RPMI8226 (cell line): ENCODE measurements at regions not wholly inside any gene's neighbourhood (a gene's known extent, or its start where the extent isn't known, plus 50 kb on each side); places are given as distances from the start of the nearest gene placed in this dataset.
A peak's percentile ranks its signal among the peaks of the same experiment; 100 is the strongest.

ENCODE experiments used
- DNase-seq: peaks from one replicate; pipeline ENCODE4 v3.0.0-alpha.2; 2015

- no peak for DNase-seq
These were observed 275.7 kb upstream of the FN1 start for GRCh38 chr2:215711471-215712034.

GRCh38 chr2:215707608-215708007 lies 271.7 kb upstream of the FN1 start:
- no peak for DNase-seq

- no peak for DNase-seq
These were observed 270.0 kb upstream of the FN1 start for GRCh38 chr2:215705771-215706361.

GRCh38 chr2:215705281-215705680 lies 269.4 kb upstream of the FN1 start:
- no peak for DNase-seq

- no peak for DNase-seq
These were observed 266.4 kb upstream of the FN1 start for GRCh38 chr2:215702116-215702902.

- DNase-seq, result no peak
These were observed 264.1 kb upstream of the FN1 start for GRCh38 chr2:215699700-215700538.

GRCh38 chr2:215699018-215699417 lies 263.1 kb upstream of the FN1 start:
- DNase-seq, result no peak

GRCh38 chr2:215698566-215698965 lies 262.7 kb upstream of the FN1 start:
- no peak for DNase-seq

GRCh38 chr2:215697496-215697895 lies 261.6 kb upstream of the FN1 start:
- DNase-seq, result no peak

GRCh38 chr2:215697003-215697402 lies 261.1 kb upstream of the FN1 start:
- peak; percentile 10 for DNase-seq

GRCh38 chr2:215695861-215696260 lies 260.0 kb upstream of the FN1 start:
- no peak for DNase-seq

- no peak for DNase-seq
These were observed 258.2 kb upstream of the FN1 start for GRCh38 chr2:215693999-215694580.

GRCh38 chr2:215693193-215693998 lies 257.5 kb upstream of the FN1 start:
- no peak for DNase-seq

- DNase-seq, result no peak
These were observed 256.7 kb upstream of the FN1 start for GRCh38 chr2:215692387-215693079.

GRCh38 chr2:215691346-215691745 lies 255.5 kb upstream of the FN1 start:
- no peak for DNase-seq

GRCh38 chr2:215687149-215688031 lies 251.5 kb upstream of the FN1 start:
- no peak for DNase-seq

GRCh38 chr2:215685238-215685990 lies 249.5 kb upstream of the FN1 start:
- no peak for DNase-seq

GRCh38 chr2:215684448-215685237 lies 248.8 kb upstream of the FN1 start:
- no peak for DNase-seq

- DNase-seq, result no peak
These were observed 247.4 kb upstream of the FN1 start for GRCh38 chr2:215683295-215683694.
